Neural cell (in vitro differentiated cells): ENCODE measurements at regions not wholly inside any gene's neighbourhood (a gene's known extent, or its start where the extent isn't known, plus 50 kb on each side); places are given as distances from the start of the nearest gene placed in this dataset.

Source experiments
- EZH2 ChIP-seq: fragments of 200-600, 300-800 bp; shearing (Covaris generic), sonication (generic); IDR thresholded peaks from 2 replicates; pipeline ENCODE4 v1.6.1; 2014; ENCODE audit warnings: antibody characterized with exemption, low read length, borderline replicate concordance, mild to moderate bottlenecking; ENCODE audit not compliant: insufficient read depth, poor library complexity, severe bottlenecking
- MXI1 ChIP-seq: fragments of 450-650 bp; conservative IDR thresholded peaks from 2 replicates; pipeline ENCODE4 v1.6.1; 2014; ENCODE audit warnings: antibody characterized with exemption, mild to moderate bottlenecking; ENCODE audit not compliant: poor library complexity, severe bottlenecking
- POLR2AphosphoS5 ChIP-seq: IDR thresholded peaks from 2 replicates; pipeline ENCODE4 v1.6.1; 2012
- SMC3 ChIP-seq: fragments of 450-650 bp; conservative IDR thresholded peaks from 2 replicates; pipeline ENCODE4 v1.6.1; 2014; ENCODE audit warnings: antibody characterized with exemption, mild to moderate bottlenecking, moderate library complexity; ENCODE audit not compliant: poor library complexity
- TF ChIP-seq, protein P1 (sequence below): fragments of 450-650 bp; IDR thresholded peaks from 2 replicates; pipeline ENCODE4 v1.5.1; 2014; ENCODE audit warnings: antibody characterized with exemption, mild to moderate bottlenecking, moderate library complexity; ENCODE audit not compliant: poor library complexity, severe bottlenecking
- TF ChIP-seq, protein P2 (sequence below): IDR thresholded peaks from 2 replicates; pipeline ENCODE4 v1.6.1; 2012; ENCODE audit warnings: borderline replicate concordance

DNA sequence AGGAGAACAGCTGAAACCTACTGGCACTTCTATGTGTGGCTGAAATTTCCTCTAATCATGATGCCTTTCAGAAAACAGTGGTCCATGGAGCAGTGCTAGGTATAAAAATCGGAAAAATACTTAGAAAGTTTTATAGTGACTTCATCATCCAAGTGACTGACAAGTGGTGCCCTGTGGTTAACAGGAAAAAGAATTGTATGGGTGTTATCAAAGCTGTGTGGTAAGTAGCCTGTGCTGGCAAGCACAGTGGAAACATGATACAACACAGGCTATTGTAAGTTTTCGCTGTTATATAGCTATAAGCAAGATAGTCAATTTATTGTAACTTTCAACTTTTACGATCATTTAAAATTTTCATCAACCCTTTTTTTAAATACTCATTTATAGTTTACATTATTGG lies 1599.7 kb upstream of the ZEB2 start:
- no peak for TF ChIP-seq EZH2
- TF ChIP-seq, protein P1, sequence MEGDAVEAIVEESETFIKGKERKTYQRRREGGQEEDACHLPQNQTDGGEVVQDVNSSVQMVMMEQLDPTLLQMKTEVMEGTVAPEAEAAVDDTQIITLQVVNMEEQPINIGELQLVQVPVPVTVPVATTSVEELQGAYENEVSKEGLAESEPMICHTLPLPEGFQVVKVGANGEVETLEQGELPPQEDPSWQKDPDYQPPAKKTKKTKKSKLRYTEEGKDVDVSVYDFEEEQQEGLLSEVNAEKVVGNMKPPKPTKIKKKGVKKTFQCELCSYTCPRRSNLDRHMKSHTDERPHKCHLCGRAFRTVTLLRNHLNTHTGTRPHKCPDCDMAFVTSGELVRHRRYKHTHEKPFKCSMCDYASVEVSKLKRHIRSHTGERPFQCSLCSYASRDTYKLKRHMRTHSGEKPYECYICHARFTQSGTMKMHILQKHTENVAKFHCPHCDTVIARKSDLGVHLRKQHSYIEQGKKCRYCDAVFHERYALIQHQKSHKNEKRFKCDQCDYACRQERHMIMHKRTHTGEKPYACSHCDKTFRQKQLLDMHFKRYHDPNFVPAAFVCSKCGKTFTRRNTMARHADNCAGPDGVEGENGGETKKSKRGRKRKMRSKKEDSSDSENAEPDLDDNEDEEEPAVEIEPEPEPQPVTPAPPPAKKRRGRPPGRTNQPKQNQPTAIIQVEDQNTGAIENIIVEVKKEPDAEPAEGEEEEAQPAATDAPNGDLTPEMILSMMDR: no peak
- TF ChIP-seq POLR2AphosphoS5: no peak
- TF ChIP-seq, protein P2, sequence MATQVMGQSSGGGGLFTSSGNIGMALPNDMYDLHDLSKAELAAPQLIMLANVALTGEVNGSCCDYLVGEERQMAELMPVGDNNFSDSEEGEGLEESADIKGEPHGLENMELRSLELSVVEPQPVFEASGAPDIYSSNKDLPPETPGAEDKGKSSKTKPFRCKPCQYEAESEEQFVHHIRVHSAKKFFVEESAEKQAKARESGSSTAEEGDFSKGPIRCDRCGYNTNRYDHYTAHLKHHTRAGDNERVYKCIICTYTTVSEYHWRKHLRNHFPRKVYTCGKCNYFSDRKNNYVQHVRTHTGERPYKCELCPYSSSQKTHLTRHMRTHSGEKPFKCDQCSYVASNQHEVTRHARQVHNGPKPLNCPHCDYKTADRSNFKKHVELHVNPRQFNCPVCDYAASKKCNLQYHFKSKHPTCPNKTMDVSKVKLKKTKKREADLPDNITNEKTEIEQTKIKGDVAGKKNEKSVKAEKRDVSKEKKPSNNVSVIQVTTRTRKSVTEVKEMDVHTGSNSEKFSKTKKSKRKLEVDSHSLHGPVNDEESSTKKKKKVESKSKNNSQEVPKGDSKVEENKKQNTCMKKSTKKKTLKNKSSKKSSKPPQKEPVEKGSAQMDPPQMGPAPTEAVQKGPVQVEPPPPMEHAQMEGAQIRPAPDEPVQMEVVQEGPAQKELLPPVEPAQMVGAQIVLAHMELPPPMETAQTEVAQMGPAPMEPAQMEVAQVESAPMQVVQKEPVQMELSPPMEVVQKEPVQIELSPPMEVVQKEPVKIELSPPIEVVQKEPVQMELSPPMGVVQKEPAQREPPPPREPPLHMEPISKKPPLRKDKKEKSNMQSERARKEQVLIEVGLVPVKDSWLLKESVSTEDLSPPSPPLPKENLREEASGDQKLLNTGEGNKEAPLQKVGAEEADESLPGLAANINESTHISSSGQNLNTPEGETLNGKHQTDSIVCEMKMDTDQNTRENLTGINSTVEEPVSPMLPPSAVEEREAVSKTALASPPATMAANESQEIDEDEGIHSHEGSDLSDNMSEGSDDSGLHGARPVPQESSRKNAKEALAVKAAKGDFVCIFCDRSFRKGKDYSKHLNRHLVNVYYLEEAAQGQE: no peak
- no peak for TF ChIP-seq MXI1
- no peak for TF ChIP-seq SMC3
